ENCODE measurements at regions not wholly inside any gene's neighbourhood (a gene's known extent, or its start where the extent isn't known, plus 50 kb on each side); places are given as distances from the start of the nearest gene placed in this dataset.
"Not testable (repeated sequence)": the region's sequence is repeated elsewhere in the genome, so short reads cannot be mapped to it uniquely, and the experiment has no call there.

GRCh38 chr16:88185976-88186888 is 196.5 kb upstream of the ZNF469 start:
- DNase-seq (ENCODE audit: low spot score) = not testable (repeated sequence)

- not testable (repeated sequence) for DNase-seq (ENCODE audit: low spot score)
These were observed 195.6 kb upstream of the ZNF469 start for GRCh38 chr16:88186889-88187870.

GRCh38 chr16:88188171-88188895 is 194.4 kb upstream of the ZNF469 start:
- DNase-seq (ENCODE audit: low spot score) = not testable (repeated sequence)

- DNase-seq (ENCODE audit: low spot score) = not testable (repeated sequence)
These were observed 192.1 kb upstream of the ZNF469 start for GRCh38 chr16:88190592-88191095.

- DNase-seq (ENCODE audit: low spot score) = not testable (repeated sequence)
These were observed 191.6 kb upstream of the ZNF469 start for GRCh38 chr16:88191168-88191567.

- no peak for DNase-seq (ENCODE audit: low spot score)
These were observed 190.2 kb upstream of the ZNF469 start for GRCh38 chr16:88192601-88193000.

- DNase-seq (ENCODE audit: low spot score) = peak; percentile 38
These were observed 188.9 kb upstream of the ZNF469 start for GRCh38 chr16:88193706-88194396.

GRCh38 chr16:88194397-88195268 is 188.1 kb upstream of the ZNF469 start:
- DNase-seq (ENCODE audit: low spot score) = no peak

GRCh38 chr16:88195269-88195705 is 187.5 kb upstream of the ZNF469 start:
- no peak for DNase-seq (ENCODE audit: low spot score)

GRCh38 chr16:88195911-88196465 is 186.8 kb upstream of the ZNF469 start:
- no peak for DNase-seq (ENCODE audit: low spot score)

GRCh38 chr16:88196471-88197400 is 186.0 kb upstream of the ZNF469 start:
- DNase-seq (ENCODE audit: low spot score) = no peak

- no peak for DNase-seq (ENCODE audit: low spot score)
These were observed 185.0 kb upstream of the ZNF469 start for GRCh38 chr16:88197481-88198456.

GRCh38 chr16:88198457-88199295 is 184.1 kb upstream of the ZNF469 start:
- not testable (repeated sequence) for DNase-seq (ENCODE audit: low spot score)

- not testable (repeated sequence) for DNase-seq (ENCODE audit: low spot score)
These were observed 183.2 kb upstream of the ZNF469 start for GRCh38 chr16:88199296-88200153.

- not testable (repeated sequence) for DNase-seq (ENCODE audit: low spot score)
These were observed 182.4 kb upstream of the ZNF469 start for GRCh38 chr16:88200154-88200895.
